Upper lobe of left lung (tissue), 4 donors: ENCODE measurements at regions not wholly inside any gene's neighbourhood (a gene's known extent, or its start where the extent isn't known, plus 50 kb on each side); places are given as distances from the start of the nearest gene placed in this dataset.

ENCODE experiments used
- POLR2AphosphoS5 ChIP-seq, 2 donors: sonication (generic); formaldehyde crosslinking; IDR thresholded peaks; one replicate each; pipeline ENCODE4 v1.5.1; 2017; ENCODE audit warnings: antibody characterized with exemption in 2 of 2
- TF ChIP-seq, protein P1 (sequence below), 6 experiments: fragments of 450-650 bp in 4 of 6; fragments of 200-600 bp in 2 of 6; sonication (generic) in 2 of 6; IDR thresholded peaks; one replicate each; pipeline ENCODE4 v1.5.1; 2016 to 2019; ENCODE audit warnings: antibody characterized with exemption in 6 of 6

DNA sequence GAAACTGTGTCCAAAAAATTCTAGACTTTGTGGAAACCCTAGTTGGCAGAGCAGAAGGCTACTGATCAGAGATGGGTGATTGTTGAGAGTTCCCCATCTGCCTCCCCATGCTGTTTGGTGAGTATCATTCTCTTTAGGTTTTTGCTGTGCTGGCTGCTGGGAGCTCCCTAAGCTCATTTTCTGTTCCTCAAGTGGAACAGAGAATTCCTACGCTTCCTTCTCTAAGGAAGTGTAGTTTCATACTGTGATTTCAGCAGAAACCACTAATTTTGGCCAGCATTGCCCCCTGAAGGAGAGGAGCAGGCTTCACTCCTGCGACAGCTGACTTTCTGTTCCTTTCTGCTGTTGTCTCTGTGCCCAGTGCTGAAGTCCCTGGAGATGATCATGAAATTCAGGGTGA, 355.3 kb upstream of the NPVF start:
- TF ChIP-seq POLR2AphosphoS5 (IDR thresholded peaks at IDR 0.05): no peak
- TF ChIP-seq, protein P1, sequence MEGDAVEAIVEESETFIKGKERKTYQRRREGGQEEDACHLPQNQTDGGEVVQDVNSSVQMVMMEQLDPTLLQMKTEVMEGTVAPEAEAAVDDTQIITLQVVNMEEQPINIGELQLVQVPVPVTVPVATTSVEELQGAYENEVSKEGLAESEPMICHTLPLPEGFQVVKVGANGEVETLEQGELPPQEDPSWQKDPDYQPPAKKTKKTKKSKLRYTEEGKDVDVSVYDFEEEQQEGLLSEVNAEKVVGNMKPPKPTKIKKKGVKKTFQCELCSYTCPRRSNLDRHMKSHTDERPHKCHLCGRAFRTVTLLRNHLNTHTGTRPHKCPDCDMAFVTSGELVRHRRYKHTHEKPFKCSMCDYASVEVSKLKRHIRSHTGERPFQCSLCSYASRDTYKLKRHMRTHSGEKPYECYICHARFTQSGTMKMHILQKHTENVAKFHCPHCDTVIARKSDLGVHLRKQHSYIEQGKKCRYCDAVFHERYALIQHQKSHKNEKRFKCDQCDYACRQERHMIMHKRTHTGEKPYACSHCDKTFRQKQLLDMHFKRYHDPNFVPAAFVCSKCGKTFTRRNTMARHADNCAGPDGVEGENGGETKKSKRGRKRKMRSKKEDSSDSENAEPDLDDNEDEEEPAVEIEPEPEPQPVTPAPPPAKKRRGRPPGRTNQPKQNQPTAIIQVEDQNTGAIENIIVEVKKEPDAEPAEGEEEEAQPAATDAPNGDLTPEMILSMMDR (IDR thresholded peaks at IDR 0.05): no peak
